GM21529 (cell line): ENCODE measurements at regions not wholly inside any gene's neighbourhood (a gene's known extent, or its start where the extent isn't known, plus 50 kb on each side); places are given as distances from the start of the nearest gene placed in this dataset.
"Not testable (repeated sequence)": the region's sequence is repeated elsewhere in the genome, so short reads cannot be mapped to it uniquely, and the experiment has no call there.

Source experiments
- ATAC-seq: cut with Tn5 transposase; IDR thresholded peaks from one replicate; pipeline ENCODE4 v1.9.1; 2021; ENCODE audit not compliant: unreplicated experiment

DNA sequence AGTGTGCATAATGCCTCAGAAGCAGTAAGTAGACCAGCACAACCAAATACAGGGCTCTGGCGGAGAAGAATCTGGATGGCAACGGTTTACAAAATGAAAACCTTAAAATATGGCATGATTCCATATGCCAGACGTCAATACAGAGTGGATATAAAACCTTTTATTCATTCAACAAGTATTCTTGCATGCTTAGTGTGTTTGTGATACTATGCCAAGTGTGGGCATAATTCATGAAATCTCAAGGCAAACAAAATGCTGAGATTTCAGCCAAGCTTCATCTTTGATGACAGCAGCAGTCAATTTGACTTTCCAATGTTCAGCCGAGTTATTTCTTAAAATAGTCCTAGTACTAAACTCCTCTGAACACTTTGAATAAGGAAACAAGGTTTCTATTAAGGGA, 119.4 kb downstream of the CD24 start:
- no peak for ATAC-seq

- ATAC-seq, result peak; percentile 39
Measured at GRCh38 chr6:106849676-106850332, 124.7 kb downstream of the CD24 start.

- no peak for ATAC-seq
Measured at GRCh38 chr6:106849120-106849519, 125.4 kb downstream of the CD24 start.

- ATAC-seq, result peak; percentile 57
Measured at GRCh38 chr6:106847116-106847515, 127.4 kb downstream of the CD24 start.

- peak; percentile 69 for ATAC-seq
Measured at GRCh38 chr6:106844930-106845329, 129.6 kb downstream of the CD24 start.

DNA sequence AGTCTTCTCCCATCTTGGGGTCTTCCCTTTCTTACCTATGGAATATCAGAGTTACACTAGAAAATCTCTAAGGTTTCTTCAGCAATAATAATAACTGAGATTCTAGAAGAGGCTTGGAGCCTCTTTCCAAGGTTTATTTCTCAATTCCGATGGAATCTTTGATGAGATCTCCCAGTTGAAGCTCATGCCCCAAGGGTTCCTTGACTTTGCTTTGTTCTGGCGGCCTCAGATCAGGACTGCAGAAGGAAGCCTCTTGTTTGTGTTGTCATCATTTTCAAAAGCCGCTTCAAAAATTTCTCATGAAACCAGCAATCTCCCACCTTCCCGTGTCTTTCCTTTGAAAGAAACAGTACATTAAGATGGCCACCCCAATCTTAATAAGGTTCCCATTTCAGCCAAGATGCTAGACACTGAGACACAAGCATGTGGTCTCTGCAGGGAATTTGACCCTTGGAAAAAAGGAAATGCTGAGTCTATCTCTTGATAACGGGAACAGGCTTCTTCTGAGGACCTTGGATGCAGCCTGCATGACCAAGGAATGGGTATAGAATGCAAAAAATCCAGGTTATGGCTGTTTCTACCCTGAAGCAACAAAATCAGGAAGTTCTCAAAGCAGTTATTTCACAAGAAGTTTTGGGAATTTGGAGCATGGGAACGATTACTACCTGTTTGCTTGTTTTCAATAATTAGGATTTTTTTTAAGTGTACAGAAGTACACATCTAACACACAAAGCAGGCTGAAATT, 141.6 kb downstream of the CD24 start:
- no peak for ATAC-seq

GRCh38 chr6:106830930-106831329, 143.6 kb downstream of the CD24 start:
- ATAC-seq, result no peak

DNA sequence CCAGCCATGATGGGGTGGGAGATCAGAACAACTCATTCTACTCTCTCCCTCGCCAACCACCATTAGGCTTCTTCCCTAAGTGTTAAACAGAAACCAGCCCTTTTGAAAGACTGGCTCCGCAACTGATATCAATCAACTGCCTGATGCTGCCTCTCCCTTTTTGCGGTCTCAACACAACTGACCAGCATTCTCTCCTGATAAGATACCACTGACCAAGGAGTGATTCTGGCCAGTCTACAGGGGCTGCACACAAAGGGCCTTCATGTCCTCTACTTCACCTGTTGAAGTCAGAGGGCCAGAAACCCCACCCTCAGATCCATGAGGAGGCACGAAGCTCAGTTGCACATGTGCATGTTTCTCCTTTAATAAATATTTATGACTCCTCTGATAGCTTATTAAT, 145.1 kb downstream of the CD24 start:
- no peak for ATAC-seq

- no peak for ATAC-seq
Measured at GRCh38 chr6:106827081-106827480, 147.4 kb downstream of the CD24 start.

DNA sequence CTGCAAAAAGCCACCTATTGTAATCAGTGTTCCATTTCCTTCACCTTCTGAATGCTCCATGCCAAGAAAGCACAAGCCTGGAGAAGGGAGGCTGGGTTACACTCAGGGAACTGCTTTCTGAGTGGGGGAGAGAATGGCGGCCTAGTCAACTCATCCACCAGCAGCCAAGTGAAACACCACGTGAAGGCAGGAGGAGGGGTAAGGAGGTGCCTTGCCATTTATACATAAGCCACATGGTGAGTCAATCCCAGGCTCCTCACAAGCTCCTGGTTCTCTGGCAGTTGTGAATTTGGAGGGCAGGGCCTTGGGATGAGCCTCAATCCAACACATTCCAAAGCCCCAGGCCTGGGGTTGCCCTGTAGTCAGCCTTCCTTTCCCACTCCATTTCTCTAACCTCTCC, 149.4 kb downstream of the CD24 start:
- no peak for ATAC-seq

DNA sequence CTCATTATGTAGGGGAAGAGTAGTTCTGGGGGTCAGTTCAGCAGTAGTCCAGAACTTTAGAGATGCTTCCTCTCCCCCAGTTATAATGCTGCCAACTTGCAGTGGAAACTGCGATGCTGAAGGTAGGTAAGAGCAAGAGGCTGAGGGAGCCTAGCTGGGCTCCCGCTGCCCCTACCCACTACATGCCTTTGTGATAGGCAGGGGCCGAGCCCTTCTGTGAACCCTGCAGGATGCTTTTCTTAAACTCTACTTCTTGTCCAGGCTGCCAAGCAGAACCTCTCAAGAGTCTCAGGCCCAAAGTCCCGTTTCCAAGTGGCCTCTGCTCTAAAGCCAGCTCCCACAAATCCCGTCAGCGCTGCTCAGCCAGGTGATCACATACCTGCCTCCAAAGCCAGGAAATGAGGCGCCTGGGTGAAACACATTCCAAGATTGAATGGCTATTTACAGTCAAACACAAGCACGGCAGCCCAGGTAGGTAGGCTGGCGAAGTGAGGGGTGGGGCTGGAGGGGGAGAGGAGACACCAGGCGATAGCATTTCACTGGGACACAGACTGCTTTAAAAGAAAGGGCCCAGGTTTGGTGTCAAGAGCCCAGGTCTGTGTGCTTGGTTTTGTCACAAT, 150.7 kb downstream of the CD24 start:
- no peak for ATAC-seq

DNA sequence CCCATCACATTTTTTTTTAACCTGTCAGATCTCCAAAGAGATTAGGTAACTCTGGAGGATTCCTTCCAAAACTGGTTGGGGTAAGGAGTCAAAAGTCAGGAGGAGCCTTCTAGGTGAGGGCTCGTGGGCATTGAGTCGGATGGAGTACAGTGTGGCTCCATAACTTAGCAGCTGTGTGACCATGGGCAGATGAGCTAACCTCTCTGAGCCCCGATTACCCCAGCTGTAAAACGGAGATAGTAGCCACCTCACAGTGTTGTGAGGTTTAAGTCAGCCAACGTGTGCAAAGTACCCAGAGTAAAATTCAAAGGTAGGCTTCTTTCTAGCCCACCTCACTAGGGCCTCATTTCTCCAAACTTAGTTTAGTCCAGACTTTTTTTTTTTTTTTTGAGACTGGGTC, 151.5 kb downstream of the CD24 start:
- ATAC-seq, result no peak

- no peak for ATAC-seq
Measured at GRCh38 chr6:106820412-106820852, 154.1 kb downstream of the CD24 start.

- ATAC-seq, result no peak
Measured at GRCh38 chr6:106811088-106811686, 163.3 kb downstream of the CD24 start.

GRCh38 chr6:106808758-106809157, 165.8 kb downstream of the CD24 start:
- ATAC-seq, result no peak

DNA sequence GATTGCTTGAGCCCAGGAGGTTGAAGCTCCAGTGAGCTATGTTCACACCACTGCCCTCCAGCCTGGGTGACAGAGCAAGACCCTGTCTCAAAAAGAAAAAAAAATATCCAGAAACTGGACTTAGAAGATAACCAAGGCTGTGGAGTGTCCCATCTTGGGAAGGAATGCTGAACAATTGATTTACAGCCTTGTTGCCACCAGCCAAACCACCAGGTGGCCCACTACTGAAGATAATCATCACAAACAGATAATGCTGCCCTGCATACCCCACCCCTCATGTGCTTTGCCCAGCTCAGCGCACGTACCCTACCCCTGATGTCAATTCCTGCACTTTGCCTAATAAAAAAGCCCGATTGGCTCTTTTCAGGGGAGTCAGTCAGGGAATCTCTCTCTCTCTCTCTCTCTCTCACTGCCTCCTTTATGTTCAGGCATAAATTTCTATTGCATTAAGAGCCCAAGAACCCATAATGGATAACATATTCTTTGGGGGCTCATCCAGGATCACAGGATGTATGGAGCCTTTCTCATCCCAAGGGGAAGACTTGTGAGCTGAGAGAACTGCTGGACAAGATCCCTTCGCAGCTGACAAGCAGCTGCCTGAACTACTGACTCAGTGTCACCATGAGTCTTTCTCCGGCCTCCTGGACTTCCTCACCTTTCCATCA, 166.4 kb downstream of the CD24 start:
- ATAC-seq, result no peak

DNA sequence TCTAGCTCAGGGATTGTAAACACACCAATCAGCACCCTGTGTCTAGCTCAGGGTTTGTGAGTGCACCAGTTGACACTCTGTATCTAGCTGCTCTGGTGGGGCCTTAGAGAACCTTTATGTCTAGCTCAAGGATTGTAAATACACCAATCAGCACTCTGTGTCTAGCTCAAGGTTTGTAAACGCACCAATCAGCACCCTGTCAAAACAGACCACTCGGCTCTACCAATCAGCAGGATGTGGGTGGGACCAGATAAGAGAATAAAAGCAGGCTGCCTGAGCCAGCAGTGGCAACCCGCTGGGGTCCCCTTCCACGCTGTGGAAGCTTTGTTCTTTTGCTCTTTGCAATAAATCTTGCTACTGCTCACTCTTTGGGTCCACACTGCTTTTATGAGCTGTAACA, 168.3 kb downstream of the CD24 start:
- ATAC-seq, result not testable (repeated sequence)

- ATAC-seq, result no peak
Measured at GRCh38 chr6:106805771-106806170, 168.8 kb downstream of the CD24 start.

DNA sequence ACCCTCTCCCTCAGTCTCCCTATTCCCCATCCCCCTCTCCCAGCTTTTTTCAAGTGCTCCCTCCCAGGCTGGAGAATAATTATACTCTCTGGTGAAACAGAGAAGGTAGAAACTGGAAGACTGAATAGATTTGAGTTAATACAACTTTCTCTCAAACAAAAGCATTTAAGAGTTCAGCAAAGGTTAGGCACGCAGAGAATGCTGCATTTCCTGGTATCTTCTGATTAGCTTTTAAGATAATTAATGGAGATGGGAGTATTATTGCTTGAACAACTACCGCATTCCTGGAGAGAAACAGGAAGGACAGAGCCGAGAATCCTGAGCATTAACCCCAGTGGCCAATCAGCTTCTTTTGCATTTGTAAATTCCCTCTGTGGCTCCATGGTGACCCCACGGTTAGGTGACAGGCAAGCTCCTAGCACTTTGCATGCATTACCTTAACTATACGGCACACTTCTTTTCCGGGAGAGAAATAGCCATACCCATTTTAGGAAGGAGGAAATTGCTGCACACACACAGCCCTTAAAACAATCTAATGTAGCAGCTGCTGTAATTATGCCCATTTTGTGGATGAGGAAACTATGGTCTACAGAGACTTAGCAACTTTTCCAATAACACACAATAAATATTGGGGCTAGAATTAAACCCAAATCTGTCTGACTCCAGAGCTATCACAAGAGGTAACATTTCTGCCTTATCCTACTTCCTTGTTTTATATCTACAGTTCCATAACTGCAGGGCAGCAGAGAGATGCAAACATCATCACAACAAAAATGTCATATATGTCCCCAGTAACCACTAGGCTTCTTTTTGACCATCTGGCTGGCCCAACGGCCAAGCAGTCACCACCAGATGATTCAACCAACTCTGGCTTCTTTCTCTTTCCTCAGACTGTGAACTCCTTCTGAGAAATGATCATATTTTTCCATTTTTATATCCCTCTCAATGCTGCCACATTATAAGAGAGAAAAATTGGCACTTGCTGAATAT, 169.9 kb downstream of the CD24 start:
- ATAC-seq, result no peak

- ATAC-seq, result no peak
Measured at GRCh38 chr6:106803188-106803587, 171.3 kb downstream of the CD24 start.
